ENCODE measurements at regions not wholly inside any gene's neighbourhood (a gene's known extent, or its start where the extent isn't known, plus 50 kb on each side); places are given as distances from the start of the nearest gene placed in this dataset.

- TF ChIP-seq CTCF (IDR thresholded peaks at IDR 0.05) (no peak), POLR2A (IDR thresholded peaks at IDR 0.05) (no peak)
These were observed 329.4 kb upstream of the CTNNB1 start for GRCh38 chr3:40869939-40870338.

Data from esophagus squamous epithelium (tissue), 4 donors.